ENCODE measurements at regions not wholly inside any gene's neighbourhood (a gene's known extent, or its start where the extent isn't known, plus 50 kb on each side); places are given as distances from the start of the nearest gene placed in this dataset.
"Not testable (repeated sequence)": the region's sequence is repeated elsewhere in the genome, so short reads cannot be mapped to it uniquely, and the experiment has no call there.

GRCh38 chrX:45400951-45401725 is 200.5 kb upstream of the DIPK2B start:
- DNase-seq (ENCODE audit: low read depth), result not testable (repeated sequence)

GRCh38 chrX:45400027-45400779 is 199.5 kb upstream of the DIPK2B start:
- DNase-seq (ENCODE audit: low read depth), result peak; percentile 49

- peak; percentile 38 for DNase-seq (ENCODE audit: low read depth)
These were observed 185.1 kb upstream of the DIPK2B start for GRCh38 chrX:45385757-45386156.

GRCh38 chrX:45381841-45382240 is 181.2 kb upstream of the DIPK2B start:
- no peak for DNase-seq (ENCODE audit: low read depth)

- no peak for DNase-seq (ENCODE audit: low read depth)
These were observed 180.7 kb upstream of the DIPK2B start for GRCh38 chrX:45381366-45381765.

GRCh38 chrX:45379236-45379635 is 178.6 kb upstream of the DIPK2B start:
- no peak for DNase-seq (ENCODE audit: low read depth)

GRCh38 chrX:45372151-45372550 is 171.5 kb upstream of the DIPK2B start:
- DNase-seq (ENCODE audit: low read depth), result no peak

DNA sequence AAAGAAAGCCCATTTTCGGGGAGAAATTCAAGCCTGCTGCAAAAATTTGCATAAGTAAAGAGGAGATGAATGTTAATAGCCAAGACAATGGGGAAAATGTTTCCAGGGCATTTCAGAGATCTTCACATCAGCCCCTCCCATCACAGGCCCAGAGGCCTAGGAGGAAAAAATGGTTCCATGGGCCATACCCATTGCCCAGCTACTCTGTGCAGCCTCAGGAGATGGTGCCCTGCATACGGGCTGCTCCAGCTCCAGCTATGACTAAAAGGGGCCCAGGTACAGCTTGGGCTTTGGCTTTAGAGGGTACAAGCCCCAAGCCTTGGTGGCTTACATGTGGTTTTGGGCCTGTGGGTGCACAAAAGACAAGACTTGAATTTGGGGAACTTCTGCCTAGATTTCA is 168.0 kb upstream of the DIPK2B start:
- no peak for DNase-seq (ENCODE audit: low read depth)

DNA sequence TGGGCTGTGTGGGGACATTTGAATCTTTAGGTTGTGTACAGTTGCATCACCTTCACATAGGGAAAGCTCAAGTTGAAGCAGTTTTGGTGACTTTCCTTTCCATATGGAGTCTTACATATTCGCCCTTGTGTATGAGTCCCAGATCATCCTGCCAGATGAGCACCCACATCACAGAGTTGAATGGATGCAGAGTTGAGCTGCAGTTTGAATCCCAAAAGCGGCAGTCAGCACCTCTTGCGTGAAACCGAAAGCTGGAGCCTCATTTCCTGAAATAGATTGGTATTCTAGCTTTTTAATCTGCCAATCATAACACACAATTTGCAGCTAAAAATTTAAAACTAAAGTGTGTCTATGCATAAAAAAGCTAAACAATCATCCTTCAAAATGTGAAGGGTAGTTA is 162.9 kb upstream of the DIPK2B start:
- DNase-seq (ENCODE audit: low read depth), result no peak

DNA sequence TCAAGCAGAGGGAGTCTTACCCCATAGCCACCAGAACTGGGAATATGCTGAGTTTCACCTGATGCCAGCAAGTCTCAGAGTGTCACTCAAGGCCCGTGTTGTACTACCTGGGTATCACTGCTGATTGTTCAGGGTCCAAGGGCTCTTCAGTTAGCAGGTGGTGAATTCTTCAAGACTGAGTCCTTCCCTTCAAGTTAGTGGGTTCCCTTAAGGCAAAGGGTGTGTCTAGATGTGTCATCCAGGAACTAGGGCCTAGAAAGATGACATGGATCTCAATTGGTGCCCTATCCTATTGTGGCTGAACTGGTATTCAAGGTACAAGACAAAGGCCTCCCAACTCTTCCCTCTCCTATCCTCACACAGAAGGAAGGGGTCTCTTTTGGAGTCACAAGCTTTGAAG is 159.9 kb upstream of the DIPK2B start:
- no peak for DNase-seq (ENCODE audit: low read depth)

- no peak for DNase-seq (ENCODE audit: low read depth)
These were observed 157.7 kb upstream of the DIPK2B start for GRCh38 chrX:45358392-45358791.

DNA sequence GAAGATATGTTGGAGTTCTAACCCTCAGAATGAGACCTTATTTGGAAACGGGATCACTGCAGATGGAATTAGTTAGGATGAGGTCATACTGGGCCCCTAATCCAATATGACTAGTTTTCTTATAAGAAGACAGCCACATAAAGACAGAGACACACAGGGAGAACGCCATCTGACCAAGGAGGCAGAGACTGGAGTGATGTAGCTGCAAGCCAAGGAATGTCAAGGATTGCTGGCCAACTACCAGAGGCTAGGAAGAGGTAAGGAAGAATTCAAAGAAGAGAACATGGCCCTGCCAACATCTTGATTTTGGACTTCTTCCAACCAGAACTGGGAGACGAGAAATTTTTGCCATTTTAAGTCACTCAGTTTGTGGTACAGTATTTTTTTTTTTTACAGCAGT is 152.8 kb upstream of the DIPK2B start:
- no peak for DNase-seq (ENCODE audit: low read depth)

- DNase-seq (ENCODE audit: low read depth), result no peak
These were observed 151.9 kb upstream of the DIPK2B start for GRCh38 chrX:45352611-45353010.

DNA sequence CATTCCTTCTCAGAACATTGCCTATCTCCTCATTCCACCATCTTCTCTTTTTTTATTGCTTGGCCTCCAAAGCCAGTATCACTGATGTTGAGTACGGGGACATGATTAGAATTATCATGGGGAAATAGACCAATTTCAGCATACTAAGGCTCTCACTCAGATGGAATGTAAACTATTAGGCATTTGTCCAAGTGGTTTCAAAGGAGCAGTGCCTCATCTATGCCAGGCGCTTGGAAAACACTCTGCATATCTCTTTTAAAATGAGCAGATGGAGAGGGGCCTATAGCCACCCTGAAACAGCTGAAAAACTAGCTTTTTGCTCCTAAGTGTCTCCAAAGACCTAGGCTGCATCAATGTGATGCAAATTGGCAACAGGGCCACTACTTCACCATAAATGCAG is 150.8 kb upstream of the DIPK2B start:
- DNase-seq (ENCODE audit: low read depth), result peak; percentile 79

- DNase-seq (ENCODE audit: low read depth), result no peak
These were observed 147.6 kb upstream of the DIPK2B start for GRCh38 chrX:45348296-45348695.

DNA sequence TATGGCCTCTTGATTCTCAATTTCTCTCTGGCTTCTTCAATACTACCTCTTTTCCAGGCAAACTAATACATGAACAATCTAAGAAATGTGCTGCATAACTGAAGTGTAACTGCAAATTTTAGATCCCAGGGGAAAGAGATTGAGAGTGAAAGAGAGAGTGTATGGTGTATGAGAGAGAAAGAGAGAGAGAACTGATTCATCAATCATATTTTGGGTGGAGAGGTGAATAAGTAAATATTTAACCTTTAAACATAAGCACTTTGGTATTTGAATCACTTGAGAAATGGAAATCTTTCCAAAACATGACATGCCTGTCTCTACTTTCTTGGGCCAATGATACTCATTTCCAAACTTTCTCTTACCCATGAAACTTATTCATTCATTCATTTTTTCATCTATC is 147.2 kb upstream of the DIPK2B start:
- DNase-seq (ENCODE audit: low read depth), result no peak

GRCh38 chrX:45344594-45344993 is 143.9 kb upstream of the DIPK2B start:
- DNase-seq (ENCODE audit: low read depth), result peak; percentile 65

DNA sequence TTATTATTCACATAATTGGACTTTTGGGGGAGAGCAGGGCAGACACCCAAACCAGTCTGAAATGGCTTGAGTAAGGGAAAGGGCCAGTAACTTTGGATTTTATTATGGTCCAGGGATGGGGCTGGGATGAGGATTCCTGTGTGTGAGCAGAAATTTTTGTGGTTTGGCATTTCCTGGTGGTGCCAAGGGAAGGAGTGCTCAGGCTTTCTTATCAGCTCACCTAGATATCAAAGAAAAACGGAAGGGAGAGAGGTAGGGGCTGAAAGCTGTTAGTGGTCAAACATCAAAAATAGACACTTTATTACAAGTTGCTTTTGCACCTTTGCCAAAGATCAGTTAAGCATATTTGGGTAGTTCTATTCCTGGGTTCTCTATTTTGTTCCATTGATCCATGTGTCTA is 128.5 kb upstream of the DIPK2B start:
- peak; percentile 24 for DNase-seq (ENCODE audit: low read depth)

DNA sequence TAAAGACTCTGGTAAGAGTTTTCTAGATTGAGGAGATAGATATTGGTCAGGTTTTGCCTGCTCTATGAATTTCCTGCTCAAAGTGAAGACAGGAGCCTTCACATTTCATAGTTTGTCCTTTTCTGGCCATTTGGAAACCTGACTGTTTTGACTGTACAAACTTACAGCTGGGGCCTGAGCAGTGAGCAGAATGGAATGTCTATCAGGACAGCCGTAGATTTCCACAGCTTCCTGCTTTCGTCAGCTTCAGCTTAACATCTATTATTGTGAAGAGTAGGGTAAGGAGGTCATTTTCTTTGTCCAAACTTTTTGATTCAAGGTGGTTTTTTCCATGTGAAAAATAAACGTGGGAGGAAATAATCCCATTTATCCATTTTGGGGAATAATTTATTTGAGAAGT is 124.3 kb upstream of the DIPK2B start:
- peak; percentile 57 for DNase-seq (ENCODE audit: low read depth)

DNA sequence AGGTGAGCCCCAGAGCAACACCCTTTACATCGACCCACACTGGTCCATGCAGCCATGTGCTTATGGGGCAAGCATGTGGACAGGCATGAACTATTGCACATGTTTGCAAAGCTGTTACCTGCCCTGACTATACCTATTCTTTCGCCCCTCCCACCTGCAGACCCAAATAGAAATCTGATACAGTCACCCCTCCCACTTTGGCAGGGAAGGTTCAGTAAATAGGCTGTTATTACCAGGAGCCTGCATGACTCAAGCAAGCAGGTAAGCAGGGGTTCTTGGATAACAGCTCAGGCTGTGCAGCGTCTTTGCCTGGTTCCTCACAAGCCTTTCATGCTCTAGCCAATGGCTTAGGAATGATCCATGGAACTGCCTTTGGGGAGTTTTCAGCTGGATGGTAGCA is 122.7 kb upstream of the DIPK2B start:
- DNase-seq (ENCODE audit: low read depth), result no peak

DNA sequence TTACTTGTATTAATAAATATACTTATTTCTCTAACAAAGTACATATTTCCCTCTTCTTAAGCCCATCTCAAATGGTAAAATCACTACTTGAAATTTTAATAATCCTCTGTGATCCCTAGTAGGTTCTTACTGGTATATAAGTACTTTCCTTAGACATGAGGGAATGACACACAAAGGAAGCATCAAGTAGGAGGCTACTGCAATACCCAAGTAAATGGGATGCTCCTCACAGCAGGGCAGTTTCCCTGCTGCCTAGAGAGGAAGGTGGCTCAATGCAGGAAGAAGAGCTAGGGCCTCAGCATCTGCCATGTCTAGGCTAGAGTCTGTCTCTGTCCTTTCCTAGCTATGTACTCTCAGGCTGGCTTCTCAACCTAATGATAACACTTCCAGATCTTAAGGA is 122.1 kb upstream of the DIPK2B start:
- peak; percentile 41 for DNase-seq (ENCODE audit: low read depth)

DNA sequence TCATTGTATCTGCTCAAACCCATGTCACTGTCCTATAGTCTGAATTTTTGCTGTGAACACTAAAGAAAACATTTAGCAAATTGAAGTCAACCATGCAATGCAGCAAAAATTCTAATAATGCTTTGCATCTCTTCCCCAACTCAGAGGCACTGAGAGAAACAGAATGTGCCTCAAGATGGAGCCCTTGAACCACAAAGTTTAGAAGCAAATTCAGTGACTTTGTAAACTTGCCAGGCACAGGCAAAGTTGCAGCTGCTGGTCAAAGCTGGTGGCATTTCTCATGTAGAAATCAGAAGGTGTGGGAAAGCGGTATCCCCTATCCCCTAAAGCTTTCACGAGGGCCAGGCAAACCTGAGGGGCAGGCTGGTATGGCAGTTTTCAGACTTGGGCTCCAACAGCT is 121.7 kb upstream of the DIPK2B start:
- peak; percentile 67 for DNase-seq (ENCODE audit: low read depth)

GRCh38 chrX:45320191-45320590 is 119.5 kb upstream of the DIPK2B start:
- DNase-seq (ENCODE audit: low read depth), result no peak

GRCh38 chrX:45309801-45310200 is 109.1 kb upstream of the DIPK2B start:
- no peak for DNase-seq (ENCODE audit: low read depth)
